HepG2 (cell line): ENCODE measurements at regions not wholly inside any gene's neighbourhood (a gene's known extent, or its start where the extent isn't known, plus 50 kb on each side); places are given as distances from the start of the nearest gene placed in this dataset.

Source experiments
- ATAC-seq: fragments of 200-7000 bp; cut with Tn5 transposase; 3 replicates; pipeline ENCODE4 v1.9.1; 2020; ENCODE audit warnings: mild to moderate bottlenecking, moderate library complexity
- BruUV-seq: library from RNA; stranded (reverse); fragments of 400-500 nt; replicated peaks from 2 replicates; lab custom pipeline; 2021; lab: Mats Ljungman, UMichigan
- CTCF ChIA-PET: fragments of 300-600 bp; formaldehyde crosslinking; extraction: SDS; loops from one replicate; lab custom pipeline; 2021; ENCODE audit warnings: low total read pairs, inconsistent platforms, low intra/inter-chr PET ratio; lab: Yijun Ruan, JAX
- POLR2A ChIA-PET: fragments of 350-600 bp; sonication (Branson Sonifier 250); formaldehyde crosslinking; loops from one replicate; lab custom pipeline; 2020; ENCODE audit warnings: antibody characterized with exemption, inconsistent platforms; lab: Yijun Ruan, JAX
- DNase-seq: peaks from one replicate; pipeline ENCODE4 v3.0.0-alpha.2; 2015; ENCODE audit warnings: low spot score
- FAIRE-seq: peaks from 3 replicates; lab custom pipeline; 2011; peaks lifted over from hg19 to GRCh38; lab: Jason Lieb, UNC
- H2AFZ ChIP-seq: one replicate; pipeline ENCODE4 v1.6.1; 2011; ENCODE audit warnings: low read length, inconsistent platforms
- H3K27ac ChIP-seq: fragments of 300-600 bp; 3 replicates; pipeline ENCODE4 v1.8.0; 2011; ENCODE audit warnings: mixed run types, mild to moderate bottlenecking, mixed read lengths, low read length, inconsistent platforms; ENCODE audit not compliant: insufficient read depth; ENCODE audit errors: extremely low read length
- H3K27me3 ChIP-seq, 2 experiments: fragments of 200-600 bp in 1 of 2; 2 replicates in 1 of 2; 3 replicates in 1 of 2; pipeline versions ENCODE4 v1.6.0 to v1.8.0; 2011; ENCODE audit warnings: low read length in 2 of 2, mild to moderate bottlenecking in 2 of 2, moderate library complexity in 2 of 2, inconsistent platforms in 1 of 2; ENCODE audit not compliant: insufficient read depth in 2 of 2, control insufficient read depth in 1 of 2
- H3K36me3 ChIP-seq, 2 experiments: fragments of 200-600 bp in 1 of 2; replicated peaks in 1 of 2; 2 replicates in 1 of 2; 3 replicates in 1 of 2; pipeline versions ENCODE4 v1.5.1 to v1.8.0; 2011; ENCODE audit warnings: low read length in 2 of 2, inconsistent platforms in 1 of 2; ENCODE audit not compliant: insufficient read depth in 2 of 2, control insufficient read depth in 1 of 2
- H3K4me1 ChIP-seq: 2 replicates; pipeline ENCODE4 v1.5.1; 2012; ENCODE audit warnings: low read length, inconsistent platforms; ENCODE audit not compliant: insufficient read depth
- H3K4me2 ChIP-seq: 2 replicates; pipeline ENCODE4 v1.6.0; 2011; ENCODE audit warnings: low read depth, low read length, inconsistent platforms
- H3K4me3 ChIP-seq, 3 experiments: fragments of 200-600 bp in 1 of 3; sonication (generic), shearing (Covaris generic) in 1 of 3; replicated peaks in 1 of 3; 2 replicates each; pipeline ENCODE4 v1.5.1; 2011 to 2016; ENCODE audit warnings: low read length in 3 of 3, inconsistent platforms in 2 of 3, low read depth in 2 of 3, mild to moderate bottlenecking in 2 of 3, control low read depth in 1 of 3, mixed read lengths in 1 of 3; ENCODE audit not compliant: insufficient read depth in 1 of 3
- H3K79me2 ChIP-seq: one replicate; pipeline ENCODE4 v1.6.1; 2011; ENCODE audit warnings: low read length, inconsistent platforms; ENCODE audit not compliant: insufficient read depth
- H3K9ac ChIP-seq: 2 replicates; pipeline ENCODE4 v1.6.0; 2011; ENCODE audit warnings: mild to moderate bottlenecking, low read depth, low read length, inconsistent platforms; ENCODE audit not compliant: insufficient read depth
- H3K9me3 ChIP-seq: 2 replicates; pipeline ENCODE4 v1.5.1; 2012; ENCODE audit warnings: mild to moderate bottlenecking, low read length
- H4K20me1 ChIP-seq: 2 replicates; pipeline ENCODE4 v1.6.0; 2011; ENCODE audit warnings: inconsistent platforms, mild to moderate bottlenecking, low read length, moderate library complexity; ENCODE audit not compliant: insufficient read depth
- FIP1L1 ChIP-seq: fragments of 200-400 bp; formaldehyde crosslinking; IDR thresholded peaks from 2 replicates; pipeline ENCODE4 v1.6.1; 2018; ENCODE audit warnings: low read depth, mild to moderate bottlenecking, low read length, moderate library complexity, borderline replicate concordance; ENCODE audit not compliant: insufficient read depth
- GPN1 ChIP-seq: sonication (generic); formaldehyde crosslinking; IDR thresholded peaks from 2 replicates; pipeline ENCODE4 v1.5.1; 2020; ENCODE audit warnings: missing genetic modification reagents, borderline replicate concordance
- HNRNPH1 ChIP-seq: fragments of 200-400 bp; formaldehyde crosslinking; optimal IDR thresholded peaks from 2 replicates; pipeline ENCODE3; 2017; ENCODE audit warnings: mild to moderate bottlenecking, low read depth, low read length
- HOXD1 ChIP-seq: sonication (generic); formaldehyde crosslinking; IDR thresholded peaks from 2 replicates; pipeline ENCODE4 v1.5.0; 2020; ENCODE audit warnings: missing genetic modification reagents
- JUNB ChIP-seq: sonication (generic); formaldehyde crosslinking; IDR thresholded peaks from 2 replicates; pipeline ENCODE4 v1.8.0; 2022; ENCODE audit warnings: missing genetic modification reagents, mild to moderate bottlenecking, borderline replicate concordance
- SIX4 ChIP-seq: sonication (generic); formaldehyde crosslinking; IDR thresholded peaks from 2 replicates; pipeline ENCODE4 v1.4.0; 2020; ENCODE audit warnings: missing genetic modification reagents
- ZBTB39 ChIP-seq: sonication (generic); formaldehyde crosslinking; IDR thresholded peaks from 2 replicates; pipeline ENCODE4 v1.5.0; 2020; ENCODE audit warnings: missing genetic modification reagents
- ZBTB42 ChIP-seq: sonication (generic); formaldehyde crosslinking; IDR thresholded peaks from 2 replicates; pipeline ENCODE4 v1.5.0; 2020; ENCODE audit warnings: mild to moderate bottlenecking, missing genetic modification reagents
- ZNF10 ChIP-seq: sonication (generic); formaldehyde crosslinking; IDR thresholded peaks from 2 replicates; pipeline ENCODE4 v1.4.0; 2020; ENCODE audit warnings: mild to moderate bottlenecking, low read depth, missing genetic modification reagents, borderline replicate concordance
- ZNF224 ChIP-seq: sonication (generic); formaldehyde crosslinking; IDR thresholded peaks from 2 replicates; pipeline ENCODE4 v1.5.0; 2020; ENCODE audit warnings: mild to moderate bottlenecking, missing genetic modification reagents
- ZNF30 ChIP-seq: sonication (generic); formaldehyde crosslinking; IDR thresholded peaks from 2 replicates; pipeline ENCODE4 v1.5.0; 2020; ENCODE audit warnings: mild to moderate bottlenecking, missing genetic modification reagents
- ZNF430 ChIP-seq: sonication (generic); formaldehyde crosslinking; IDR thresholded peaks from 2 replicates; pipeline ENCODE4 v1.9.0; 2021; ENCODE audit warnings: mild to moderate bottlenecking, missing genetic modification reagents
- ZNF672 ChIP-seq: sonication (generic); formaldehyde crosslinking; IDR thresholded peaks from 2 replicates; pipeline ENCODE4 v1.8.1; 2022; ENCODE audit warnings: missing genetic modification reagents
- ZNF678 ChIP-seq: sonication (generic); formaldehyde crosslinking; IDR thresholded peaks from 2 replicates; pipeline ENCODE4 v1.4.0; 2020; ENCODE audit warnings: mild to moderate bottlenecking, missing genetic modification reagents
- ZSCAN21 ChIP-seq: sonication (generic); formaldehyde crosslinking; IDR thresholded peaks from 2 replicates; pipeline ENCODE4 v1.8.0; 2022; ENCODE audit warnings: mild to moderate bottlenecking, missing genetic modification reagents, moderate library complexity, borderline replicate concordance
- WGBS: methylation state at CpG from one replicate; pipeline ENCODE4 v1.1.6; 2017; ENCODE audit warnings: low lambda C conversion rate; 5-methylcytosine and 5-hydroxymethylcytosine counted together
- in situ Hi-C: cut with HindIII; loops from 2 replicates; pipeline ENCODE4 v1.10.0; 2017; ENCODE audit warnings: low pct_unique_long_range_greater_than_20kb; ENCODE audit not compliant: extremely low pct_ligation_motif_present
- intact Hi-C: fragments of 100-400 bp; cut with micrococcal nuclease; formaldehyde crosslinking; loops from one replicate; pipeline ENCODE4 v1.10.0; 2022; ENCODE audit not compliant: unreplicated experiment
- TF ChIP-seq, protein P1 (sequence below): sonication (generic); formaldehyde crosslinking; IDR thresholded peaks from 2 replicates; pipeline ENCODE4 v1.4.0; 2020; ENCODE audit warnings: missing genetic modification reagents, low read depth, mild to moderate bottlenecking, borderline replicate concordance
- TF ChIP-seq, protein P2 (sequence below): IDR thresholded peaks from 2 replicates; pipeline ENCODE4 v1.6.1; 2012; ENCODE audit warnings: low read depth, low read length, improper control_type of control experiment

DNA sequence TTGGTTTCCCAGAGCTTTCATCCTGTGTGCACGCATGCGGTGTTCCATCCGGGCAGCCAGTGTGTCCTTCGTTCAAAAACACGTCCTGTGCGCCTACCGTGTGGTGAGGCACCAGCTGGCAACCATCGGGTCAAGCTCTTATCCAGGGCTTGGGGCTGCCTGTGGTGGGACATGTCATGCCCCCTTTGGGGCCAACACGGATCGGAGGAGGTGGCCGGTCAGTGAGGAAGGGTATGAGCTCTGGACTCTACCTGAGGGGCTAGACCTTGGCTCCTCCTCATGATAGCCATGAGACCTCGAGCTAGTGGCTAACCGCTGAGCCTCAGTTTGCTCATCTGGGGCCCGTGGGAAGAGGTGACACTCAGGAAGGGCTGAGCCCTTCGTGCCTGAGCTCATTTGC lies 158.5 kb upstream of the PMEPA1 start:
- no peak overlapping the region for H2AFZ ChIP-seq
- TF ChIP-seq JUNB = no peak
- no peak for TF ChIP-seq SIX4 (CRISPR knock-in tag)
- TF ChIP-seq, protein P1, sequence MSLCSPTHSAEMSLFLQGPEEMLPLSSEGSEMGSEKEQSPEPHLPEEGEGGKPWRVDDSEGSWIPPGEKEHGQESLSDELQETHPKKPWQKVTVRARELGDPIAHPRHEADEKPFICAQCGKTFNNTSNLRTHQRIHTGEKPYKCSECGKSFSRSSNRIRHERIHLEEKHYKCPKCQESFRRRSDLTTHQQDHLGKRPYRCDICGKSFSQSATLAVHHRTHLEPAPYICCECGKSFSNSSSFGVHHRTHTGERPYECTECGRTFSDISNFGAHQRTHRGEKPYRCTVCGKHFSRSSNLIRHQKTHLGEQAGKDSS (CRISPR knock-in tag) = no peak
- no peak for TF ChIP-seq HOXD1 (CRISPR knock-in tag)
- TF ChIP-seq ZSCAN21 = no peak
- TF ChIP-seq ZNF430 = no peak
- no peak for TF ChIP-seq HNRNPH1
- no peak for TF ChIP-seq ZNF678 (CRISPR knock-in tag)
- in situ Hi-C loops (no loop called here), intact Hi-C loops (no loop called here)
- no peaks in the 10 kb centered on the region for H3K36me3 ChIP-seq
- CTCF ChIA-PET = no interaction called here
- H3K79me2 ChIP-seq = no peaks in the 10 kb centered on the region
- H3K9ac ChIP-seq = no peak overlapping the region
- POLR2A ChIA-PET = no interaction called here
- H3K4me3 ChIP-seq = no peak overlapping the region
- DNase-seq (no peak), ATAC-seq (no peak), FAIRE-seq (no peak)
- H3K9me3 ChIP-seq = no peaks in the 10 kb centered on the region
- no peak overlapping the region for H3K4me2 ChIP-seq
- WGBS = 26% methylated on average over 15 of the region's 15 CpGs
- peaks cover 9 to 51% of the 10 kb centered on the region in 2 experiments; a peak in 3 of 5 replicates for H3K27me3 ChIP-seq
- no TSS peak for BruUV-seq
- no peak overlapping the region for H3K27ac ChIP-seq
- H4K20me1 ChIP-seq = no peaks in the 10 kb centered on the region
- H3K4me1 ChIP-seq = no peaks in the 10 kb centered on the region

GRCh38 chr20:57867807-57868206 lies 158.0 kb upstream of the PMEPA1 start:
- WGBS = 0% methylated on average over 1 of the region's 2 CpGs
- BruUV-seq = no TSS peak
- in situ Hi-C loops (no loop called here), intact Hi-C loops (no loop called here)
- no peaks in the 10 kb centered on the region for H3K9me3 ChIP-seq
- H3K27ac ChIP-seq = no peak overlapping the region
- no peak for FAIRE-seq
- no peak for DNase-seq
- H3K79me2 ChIP-seq = no peaks in the 10 kb centered on the region
- no peak overlapping the region for H3K9ac ChIP-seq
- peaks cover 7 to 48% of the 10 kb centered on the region in 2 experiments; a peak in 3 of 5 replicates for H3K27me3 ChIP-seq
- H3K36me3 ChIP-seq = no peaks in the 10 kb centered on the region
- H3K4me2 ChIP-seq = no peak overlapping the region
- ATAC-seq = no peak
- H4K20me1 ChIP-seq = no peaks in the 10 kb centered on the region
- H3K4me3 ChIP-seq = no peak overlapping the region
- no peak overlapping the region for H2AFZ ChIP-seq
- POLR2A ChIA-PET = no interaction called here
- CTCF ChIA-PET = no interaction called here
- no peaks in the 10 kb centered on the region for H3K4me1 ChIP-seq
- no peak for TF ChIP-seq ZNF672 (CRISPR knock-in tag)
- TF ChIP-seq GPN1 = no peak
- no peak for TF ChIP-seq ZNF10 (CRISPR knock-in tag)
- TF ChIP-seq ZBTB42 (CRISPR knock-in tag) = no peak
- no peak for TF ChIP-seq ZNF30 (CRISPR knock-in tag)
- TF ChIP-seq ZNF224 (CRISPR knock-in tag) = no peak
- no peak for TF ChIP-seq FIP1L1
- TF ChIP-seq ZBTB39 (CRISPR knock-in tag) = no peak
- TF ChIP-seq, protein P2, sequence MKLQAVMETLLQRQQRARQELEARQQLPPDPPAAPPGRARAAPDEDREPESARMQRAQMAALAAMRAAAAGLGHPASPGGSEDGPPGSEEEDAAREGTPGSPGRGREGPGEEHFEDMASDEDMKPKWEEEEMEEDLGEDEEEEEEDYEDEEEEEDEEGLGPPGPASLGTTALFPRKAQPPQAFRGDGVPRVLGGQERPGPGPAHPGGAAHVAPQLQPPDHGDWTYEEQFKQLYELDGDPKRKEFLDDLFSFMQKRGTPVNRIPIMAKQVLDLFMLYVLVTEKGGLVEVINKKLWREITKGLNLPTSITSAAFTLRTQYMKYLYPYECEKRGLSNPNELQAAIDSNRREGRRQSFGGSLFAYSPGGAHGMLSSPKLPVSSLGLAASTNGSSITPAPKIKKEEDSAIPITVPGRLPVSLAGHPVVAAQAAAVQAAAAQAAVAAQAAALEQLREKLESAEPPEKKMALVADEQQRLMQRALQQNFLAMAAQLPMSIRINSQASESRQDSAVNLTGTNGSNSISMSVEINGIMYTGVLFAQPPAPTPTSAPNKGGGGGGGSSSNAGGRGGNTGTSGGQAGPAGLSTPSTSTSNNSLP = no peak
